Nucleus accumbens (tissue), 56 donors: ENCODE measurements at regions not wholly inside any gene's neighbourhood (a gene's known extent, or its start where the extent isn't known, plus 50 kb on each side); places are given as distances from the start of the nearest gene placed in this dataset.
"Not testable (repeated sequence)": the region's sequence is repeated elsewhere in the genome, so short reads cannot be mapped to it uniquely, and the experiment has no call there.

Experiments used
- DNase-seq, 56 donors: peaks; one replicate each; lab custom pipeline; 2025; lab: John Stamatoyannopoulos, UW

GRCh38 chr9:120338340-120338739 lies 241.6 kb downstream of the CDK5RAP2 start:
- no peak for DNase-seq

- DNase-seq: no peak
Observed at GRCh38 chr9:120337131-120337530, 242.8 kb downstream of the CDK5RAP2 start.

GRCh38 chr9:120336753-120337090 lies 243.2 kb downstream of the CDK5RAP2 start:
- DNase-seq: no peak

- no peak for DNase-seq
Observed at GRCh38 chr9:120336021-120336752, 243.8 kb downstream of the CDK5RAP2 start.

GRCh38 chr9:120331913-120332312 lies 248.1 kb downstream of the CDK5RAP2 start:
- DNase-seq: no peak

GRCh38 chr9:120330031-120330430 lies 249.9 kb downstream of the CDK5RAP2 start:
- no peak for DNase-seq

GRCh38 chr9:120327322-120327721 lies 252.6 kb downstream of the CDK5RAP2 start:
- no peak for DNase-seq

- DNase-seq: no peak
Observed at GRCh38 chr9:120326049-120326693, 253.8 kb downstream of the CDK5RAP2 start.

- DNase-seq: no peak
Observed at GRCh38 chr9:120324996-120325642, 254.8 kb downstream of the CDK5RAP2 start.

GRCh38 chr9:120324461-120324860 lies 255.5 kb downstream of the CDK5RAP2 start:
- DNase-seq: no peak

- DNase-seq: no peak
Observed at GRCh38 chr9:120323125-120323524, 256.8 kb downstream of the CDK5RAP2 start.

- no peak for DNase-seq
Observed at GRCh38 chr9:120319452-120319851, 260.5 kb downstream of the CDK5RAP2 start.

GRCh38 chr9:120315154-120315553 lies 264.8 kb downstream of the CDK5RAP2 start:
- DNase-seq: no peak

- no peak for DNase-seq
Observed at GRCh38 chr9:120312031-120312430, 267.9 kb downstream of the CDK5RAP2 start.

- DNase-seq: no peak
Observed at GRCh38 chr9:120310035-120310434, 269.9 kb downstream of the CDK5RAP2 start.

GRCh38 chr9:120308495-120308894 lies 271.5 kb downstream of the CDK5RAP2 start:
- no peak for DNase-seq

- no peak for DNase-seq
Observed at GRCh38 chr9:120307599-120307998, 272.4 kb downstream of the CDK5RAP2 start.

- DNase-seq: no peak
Observed at GRCh38 chr9:120306561-120306960, 273.4 kb downstream of the CDK5RAP2 start.

- DNase-seq: no peak
Observed at GRCh38 chr9:120306088-120306487, 273.9 kb downstream of the CDK5RAP2 start.

- DNase-seq: not testable (repeated sequence)
Observed at GRCh38 chr9:120304896-120305295, 275.1 kb downstream of the CDK5RAP2 start.

- no peak for DNase-seq
Observed at GRCh38 chr9:120303519-120303918, 276.4 kb downstream of the CDK5RAP2 start.

- DNase-seq: no peak
Observed at GRCh38 chr9:120299785-120300184, 280.2 kb downstream of the CDK5RAP2 start.
